NCI-H2107 treated with DMSO at 0.1 percent for 48 hours (cell line): ENCODE measurements at regions not wholly inside any gene's neighbourhood (a gene's known extent, or its start where the extent isn't known, plus 50 kb on each side); places are given as distances from the start of the nearest gene placed in this dataset.
"Not testable (repeated sequence)": the region's sequence is repeated elsewhere in the genome, so short reads cannot be mapped to it uniquely, and the experiment has no call there.

Source experiments
- DNase-seq: peaks from one replicate; lab custom pipeline; 2025; ENCODE audit not compliant: unreplicated experiment; lab: John Stamatoyannopoulos, UW

DNA sequence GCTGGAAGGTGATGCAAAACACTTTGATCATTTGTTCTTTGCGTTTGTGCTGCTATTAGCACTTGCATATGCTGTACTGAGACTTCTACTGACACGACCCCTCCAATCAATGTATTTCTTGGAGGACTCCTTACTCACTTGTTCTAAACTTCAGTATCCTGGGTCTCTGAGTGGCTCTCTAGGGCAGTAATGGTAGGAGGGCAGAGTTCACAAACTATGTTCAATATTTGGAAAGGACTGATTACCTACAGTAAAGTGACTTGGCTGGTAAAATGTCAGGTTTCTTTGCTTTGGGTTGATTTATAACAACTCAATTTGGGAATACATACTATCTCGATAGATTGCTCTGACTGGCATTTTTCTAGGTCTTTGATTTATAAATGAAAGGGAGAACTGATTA, 93.7 kb downstream of the TRIM43 start:
- DNase-seq: no peak

GRCh38 chr2:95686056-95686825, 94.4 kb downstream of the TRIM43 start:
- DNase-seq: not testable (repeated sequence)

DNA sequence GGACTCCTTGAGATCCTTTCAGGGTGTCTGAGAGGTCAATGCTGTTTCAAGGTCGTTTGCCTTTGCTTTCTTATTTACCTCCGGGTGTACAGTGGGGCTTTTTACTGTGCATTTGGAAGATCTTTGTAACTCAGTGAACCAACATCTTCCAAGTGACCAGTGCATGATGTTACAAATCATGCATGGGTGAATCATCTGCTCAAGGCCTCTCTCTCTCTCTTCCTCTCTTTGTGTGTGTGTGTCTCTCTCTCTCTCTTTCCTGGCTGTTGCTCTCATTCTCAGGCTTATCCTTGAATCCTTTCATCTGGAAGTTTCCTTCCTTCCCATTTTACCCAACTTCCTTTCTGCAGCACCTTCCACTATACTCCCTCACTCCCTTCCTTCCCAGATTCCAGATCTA, 96.1 kb downstream of the TRIM43 start:
- DNase-seq: not testable (repeated sequence)

DNA sequence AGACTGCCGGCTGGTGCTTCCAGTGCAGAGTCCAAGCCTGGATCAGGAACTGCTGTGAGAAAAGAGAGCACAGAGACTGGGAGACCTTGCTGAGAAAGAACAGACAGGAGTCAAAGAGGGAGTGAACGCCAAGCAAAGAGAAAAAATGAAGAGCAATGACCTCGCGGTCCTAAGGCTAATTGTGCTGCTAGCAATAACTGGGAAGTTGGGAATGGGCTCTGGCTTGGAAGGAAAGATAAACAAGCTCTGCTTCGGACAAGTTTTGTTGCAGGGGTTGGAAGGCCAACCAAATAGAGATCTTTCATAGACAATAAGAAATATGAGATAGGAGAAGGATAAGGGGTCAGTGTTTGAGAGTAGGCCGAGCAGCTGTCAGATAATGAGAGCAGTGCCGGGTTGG, 99.4 kb downstream of the TRIM43 start:
- DNase-seq: not testable (repeated sequence)

DNA sequence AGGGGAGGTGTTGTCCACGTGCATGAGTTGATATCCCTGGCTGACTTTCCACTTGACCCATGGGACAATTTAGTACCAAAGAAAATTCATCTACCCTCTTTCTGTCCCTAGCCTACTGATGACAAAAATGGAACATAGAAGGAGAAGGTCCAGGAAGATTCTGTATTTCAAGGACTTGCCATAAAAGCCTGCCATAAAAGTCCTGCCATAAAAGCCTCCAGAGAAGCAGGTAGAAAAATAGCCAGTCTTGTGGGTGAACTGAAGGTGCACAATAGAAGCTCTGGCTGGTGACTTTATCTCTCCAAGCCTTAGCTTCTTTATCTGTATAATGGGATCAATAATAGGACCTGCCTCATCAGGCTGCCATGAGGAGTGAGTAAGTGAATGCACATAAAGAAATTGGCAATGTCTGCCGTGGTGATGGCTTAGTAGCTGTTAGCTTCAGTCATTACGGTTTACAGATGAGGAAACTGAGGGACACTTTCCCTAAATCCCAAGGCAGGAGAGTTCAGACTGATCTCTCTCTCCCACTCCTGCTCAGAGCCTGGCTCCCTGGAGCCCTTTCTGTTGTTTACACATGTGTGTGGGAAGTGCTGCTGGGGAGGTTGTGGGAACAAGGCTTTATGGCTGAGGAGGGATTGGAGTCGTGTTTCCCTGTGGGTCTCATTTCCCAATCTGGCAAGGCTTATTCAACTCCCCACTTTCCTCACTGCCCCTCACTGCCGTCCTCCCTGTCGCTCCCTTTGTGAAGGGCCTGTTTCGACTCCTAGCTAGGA, 101.5 kb downstream of the TRIM43 start:
- DNase-seq: not testable (repeated sequence)

- no peak for DNase-seq
Observed at GRCh38 chr2:95695613-95696012, 103.8 kb downstream of the TRIM43 start.

GRCh38 chr2:95698146-95698545, 106.3 kb downstream of the TRIM43 start:
- DNase-seq: no peak

GRCh38 chr2:95699201-95700184, 107.7 kb downstream of the TRIM43 start:
- not testable (repeated sequence) for DNase-seq

DNA sequence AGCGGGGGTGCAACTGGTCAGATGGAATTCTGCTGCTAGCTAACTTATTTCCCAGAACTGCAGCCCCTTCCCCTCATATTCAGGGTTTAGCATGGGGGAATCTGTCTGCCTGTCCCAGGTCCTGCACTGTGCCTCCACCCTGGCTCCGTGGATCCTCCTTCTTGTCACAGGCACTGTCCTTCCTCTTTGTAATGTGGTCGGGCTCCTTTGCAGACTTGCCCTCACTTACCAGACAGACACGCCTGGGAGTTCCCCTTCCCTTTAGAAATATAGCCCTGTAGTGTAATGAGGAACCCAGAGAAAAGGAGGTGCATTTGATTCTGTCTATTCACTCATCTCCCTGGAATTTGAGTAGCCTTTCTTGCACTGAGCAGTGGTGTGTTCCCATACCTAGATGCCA, 108.7 kb downstream of the TRIM43 start:
- DNase-seq: no peak

GRCh38 chr2:95702471-95702870, 110.7 kb downstream of the TRIM43 start:
- no peak for DNase-seq

GRCh38 chr2:95707161-95707560, 115.4 kb downstream of the TRIM43 start:
- DNase-seq: not testable (repeated sequence)

GRCh38 chr2:95707837-95708236, 116.0 kb downstream of the TRIM43 start:
- DNase-seq: no peak

DNA sequence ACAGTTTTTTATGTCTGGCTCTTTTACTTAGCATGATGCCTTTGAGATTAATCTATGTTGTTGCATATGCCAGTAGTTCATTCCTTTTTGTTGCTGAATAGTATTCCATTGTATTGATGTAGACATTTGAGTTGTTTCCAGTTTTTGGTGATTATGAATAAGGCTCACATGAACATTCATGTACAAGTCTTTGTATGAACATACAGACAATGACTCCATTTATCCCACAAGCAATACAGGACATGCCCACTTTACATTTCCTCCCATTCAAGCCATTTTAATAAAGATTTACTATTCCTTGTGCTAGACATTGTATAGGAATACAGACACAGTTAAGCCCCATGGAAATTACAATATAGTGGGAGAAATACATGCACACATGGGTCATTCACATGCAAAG, 118.0 kb downstream of the TRIM43 start:
- no peak for DNase-seq

- not testable (repeated sequence) for DNase-seq
Observed at GRCh38 chr2:95713470-95714177, 121.8 kb downstream of the TRIM43 start.

DNA sequence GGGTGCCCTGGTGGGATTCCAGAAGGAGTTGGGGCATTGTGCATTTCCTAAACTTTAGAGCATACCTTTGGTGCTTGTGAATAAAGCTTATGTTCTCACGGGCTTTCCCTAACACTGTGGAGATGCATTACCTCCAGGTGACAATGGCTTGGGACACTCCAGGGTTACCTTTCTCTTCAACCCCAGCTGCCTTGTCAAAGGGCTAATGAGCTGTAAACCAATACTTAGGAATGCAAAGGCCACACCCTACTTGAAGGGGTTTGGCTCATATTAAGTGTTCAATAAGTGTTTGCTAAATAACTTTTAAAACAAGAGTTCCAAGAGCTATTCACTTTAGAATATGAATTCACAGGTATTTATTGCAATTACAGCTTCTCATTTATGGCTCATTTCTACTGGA, 122.6 kb downstream of the TRIM43 start:
- DNase-seq: not testable (repeated sequence)

DNA sequence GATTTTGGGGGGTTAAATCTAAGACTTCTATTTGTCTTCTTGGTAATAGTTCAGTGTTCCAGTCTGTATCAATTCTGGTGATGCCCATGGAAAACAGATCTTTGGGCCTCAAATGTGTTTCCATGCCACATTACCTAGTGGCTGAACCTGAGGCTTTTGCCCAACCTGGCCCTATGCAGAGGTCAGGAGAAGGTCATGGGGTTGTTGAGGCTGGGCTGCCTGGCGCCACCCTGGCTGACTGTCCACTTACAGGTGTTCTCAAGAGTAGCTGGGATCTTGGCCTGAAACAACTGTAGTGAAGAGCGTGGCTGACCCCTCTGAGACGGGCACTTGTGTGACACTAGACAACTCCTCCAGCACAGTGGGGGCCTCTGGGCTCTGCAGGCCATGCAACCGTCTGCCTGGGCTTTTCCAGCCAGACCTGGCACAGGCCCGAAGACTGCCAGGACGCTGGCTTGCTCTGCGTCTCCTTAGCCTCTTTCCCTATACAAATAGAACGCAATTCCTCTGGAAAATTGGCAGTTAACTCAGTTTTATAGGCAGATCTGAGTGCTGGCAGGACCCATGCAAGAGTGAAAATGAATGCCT, 127.8 kb downstream of the TRIM43 start:
- no peak for DNase-seq

GRCh38 chr2:95721726-95722125, 129.9 kb downstream of the TRIM43 start:
- DNase-seq: no peak

DNA sequence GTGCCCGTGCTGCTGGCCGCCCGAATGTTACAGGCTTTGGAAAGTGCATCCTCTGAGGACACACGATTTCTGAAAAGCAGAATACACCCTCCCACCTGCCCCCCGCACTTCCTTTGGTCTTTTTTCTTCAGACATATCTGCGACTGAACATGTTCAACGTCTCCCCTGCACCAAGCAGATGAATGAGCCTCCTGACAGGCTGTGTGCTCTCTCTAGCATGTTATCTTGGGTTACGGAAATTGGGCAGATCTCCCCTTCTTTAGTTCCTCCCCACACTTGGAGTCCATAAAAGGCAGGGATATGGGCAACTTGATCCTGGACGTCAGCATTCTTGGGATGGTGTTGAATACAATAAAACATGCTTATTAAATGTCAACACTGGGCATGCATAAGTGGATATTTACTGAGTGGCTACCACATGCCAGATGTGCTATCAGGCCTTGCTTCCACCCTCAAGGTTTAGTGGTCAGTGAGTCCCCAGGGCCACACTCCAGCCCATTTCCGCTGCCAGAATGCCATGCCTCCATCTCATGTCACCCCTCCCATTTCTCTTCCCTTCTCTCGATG, 130.4 kb downstream of the TRIM43 start:
- no peak for DNase-seq

- not testable (repeated sequence) for DNase-seq
Observed at GRCh38 chr2:95723627-95724210, 131.9 kb downstream of the TRIM43 start.
